GM12878 (cell line): ENCODE measurements at regions not wholly inside any gene's neighbourhood (a gene's known extent, or its start where the extent isn't known, plus 50 kb on each side); places are given as distances from the start of the nearest gene placed in this dataset.

Experiments used
- ATAC-seq: fragments of 200-7000 bp; cut with Tn5 transposase; 3 replicates; pipeline ENCODE4 v1.9.1; 2020; ENCODE audit warnings: mild to moderate bottlenecking, moderate library complexity
- BruUV-seq: library from RNA; stranded (reverse); fragments of 400-500 nt; replicated peaks from 2 replicates; lab custom pipeline; 2021; lab: Mats Ljungman, UMichigan
- CTCF ChIA-PET: fragments of 300-600 bp; sonication (Branson Sonifier 250); formaldehyde crosslinking; extraction: SDS; loops from one replicate; lab custom pipeline; 2021; ENCODE audit warnings: inconsistent platforms; lab: Yijun Ruan, JAX
- POLR2A ChIA-PET: fragments of 350-600 bp; formaldehyde crosslinking; extraction: SDS; loops from one replicate; lab custom pipeline; 2021; ENCODE audit warnings: inconsistent platforms; lab: Charles Lee
- RAD21 ChIA-PET: fragments of 300-600 bp; sonication (Branson Sonifier 250); formaldehyde crosslinking; loops from one replicate; lab custom pipeline; 2023; ENCODE audit warnings: antibody characterized with exemption; ENCODE audit not compliant: unreplicated experiment; lab: Charles Lee
- SMC1A ChIA-PET: fragments of 300-600 bp; sonication (Branson Sonifier 250); formaldehyde crosslinking; loops from one replicate; lab custom pipeline; 2023; ENCODE audit not compliant: unreplicated experiment, uncharacterized antibody; lab: Charles Lee
- DNase-seq: peaks from one replicate; pipeline ENCODE4 v3.0.0-alpha.2; 2011; ENCODE audit warnings: low read depth, low spot score
- FAIRE-seq: peaks from 3 replicates; lab custom pipeline; 2011; peaks lifted over from hg19 to GRCh38; lab: Jason Lieb, UNC
- H2AFZ ChIP-seq: 2 replicates; pipeline ENCODE4 v1.6.0; 2011; ENCODE audit warnings: low read depth, low read length, control low read depth; ENCODE audit not compliant: control insufficient read depth
- H3K27ac ChIP-seq: 2 replicates; pipeline ENCODE4 v1.5.1; 2011; ENCODE audit warnings: control low read depth; ENCODE audit not compliant: control insufficient read depth, insufficient read depth
- H3K27me3 ChIP-seq, 2 experiments: replicated peaks in 1 of 2; 2 replicates each; pipeline versions ENCODE4 v1.6.0 to v1.6.1; 2011; ENCODE audit warnings: low read length in 1 of 2; ENCODE audit not compliant: control insufficient read depth in 2 of 2, insufficient read depth in 2 of 2
- H3K36me3 ChIP-seq, 2 experiments: 2 replicates each; pipeline ENCODE4 v1.5.1; 2011; ENCODE audit warnings: low read length in 1 of 2; ENCODE audit not compliant: control insufficient read depth in 2 of 2, insufficient read depth in 2 of 2
- H3K4me1 ChIP-seq: 2 replicates; pipeline ENCODE4 v1.6.1; 2011; ENCODE audit warnings: mild to moderate bottlenecking, low read length, moderate library complexity, mixed read lengths; ENCODE audit not compliant: control insufficient read depth, insufficient read depth
- H3K4me2 ChIP-seq: 2 replicates; pipeline ENCODE4 v1.6.0; 2011; ENCODE audit warnings: control low read depth; ENCODE audit not compliant: control insufficient read depth, insufficient read depth
- H3K4me3 ChIP-seq: fragments of 200-600 bp; sonication (generic); 2 replicates; pipeline ENCODE4 v1.5.1; 2016
- H3K79me2 ChIP-seq: 2 replicates; pipeline ENCODE4 v1.6.0; 2011; ENCODE audit warnings: low read length; ENCODE audit not compliant: control insufficient read depth, insufficient read depth
- H3K9ac ChIP-seq: 2 replicates; pipeline ENCODE4 v1.8.0; 2011; ENCODE audit warnings: low read length, control low read depth, mixed read lengths; ENCODE audit not compliant: control insufficient read depth, insufficient read depth
- H3K9me3 ChIP-seq: replicated peaks from 3 replicates; pipeline ENCODE4 v1.5.1; 2011; ENCODE audit warnings: mild to moderate bottlenecking, low read length; ENCODE audit not compliant: control insufficient read depth, insufficient read depth
- H4K20me1 ChIP-seq: 2 replicates; pipeline ENCODE4 v1.6.0; 2011; ENCODE audit not compliant: control insufficient read depth, insufficient read depth
- ATF7 ChIP-seq: fragments of 450-650 bp; IDR thresholded peaks from 2 replicates; pipeline ENCODE4 v1.6.1; 2016; ENCODE audit warnings: low read depth, mild to moderate bottlenecking
- CHD2 ChIP-seq: IDR thresholded peaks from 2 replicates; pipeline ENCODE4 v1.6.1; 2011; ENCODE audit warnings: low read depth, low read length, improper control_type of control experiment, borderline replicate concordance
- FOXK2 ChIP-seq: fragments of 450-650 bp; IDR thresholded peaks from 2 replicates; pipeline ENCODE4 v1.6.1; 2017; ENCODE audit warnings: mild to moderate bottlenecking, moderate library complexity
- GATAD2B ChIP-seq: fragments of 450-650 bp; conservative IDR thresholded peaks from 2 replicates; pipeline ENCODE4 v1.6.1; 2017; ENCODE audit warnings: low read depth, mild to moderate bottlenecking, moderate library complexity
- IKZF2 ChIP-seq, 2 experiments: fragments of 450-650 bp; IDR thresholded peaks; 2 replicates each; pipeline ENCODE4 v1.6.1; 2017; ENCODE audit warnings: mild to moderate bottlenecking in 2 of 2, moderate library complexity in 2 of 2
- MTA2 ChIP-seq: fragments of 450-650 bp; IDR thresholded peaks from 2 replicates; pipeline ENCODE4 v1.6.1; 2016; ENCODE audit warnings: low read depth, mild to moderate bottlenecking, moderate library complexity
- MYC ChIP-seq: IDR thresholded peaks from 2 replicates; pipeline ENCODE4 v1.6.1; 2011; ENCODE audit warnings: mild to moderate bottlenecking, low read length, moderate library complexity, inconsistent platforms; ENCODE audit not compliant: insufficient read depth, insufficient replicate concordance, insufficient read length, severe bottlenecking
- NFXL1 ChIP-seq: fragments of 450-650 bp; IDR thresholded peaks from 2 replicates; pipeline ENCODE4 v1.6.1; 2017; ENCODE audit warnings: antibody characterized with exemption, mild to moderate bottlenecking, borderline replicate concordance
- NFYA ChIP-seq: IDR thresholded peaks from 2 replicates; pipeline ENCODE4 v1.6.1; 2011; ENCODE audit warnings: low read depth, mild to moderate bottlenecking, low read length, improper control_type of control experiment, borderline replicate concordance
- NRF1 ChIP-seq: conservative IDR thresholded peaks from 2 replicates; pipeline ENCODE4 v1.6.1; 2011; ENCODE audit warnings: mild to moderate bottlenecking, low read depth, low read length, improper control_type of control experiment
- PML ChIP-seq: IDR thresholded peaks from 2 replicates; pipeline ENCODE4 v1.6.1; 2012; ENCODE audit warnings: low read length, inconsistent platforms
- RAD51 ChIP-seq: fragments of 450-650 bp; IDR thresholded peaks from 2 replicates; pipeline ENCODE4 v1.6.1; 2016; ENCODE audit warnings: moderate library complexity, mild to moderate bottlenecking, inconsistent platforms
- RFX5 ChIP-seq: IDR thresholded peaks from 2 replicates; pipeline ENCODE4 v1.6.1; 2011; ENCODE audit warnings: low read depth, low read length, improper control_type of control experiment
- SMC3 ChIP-seq: IDR thresholded peaks from 2 replicates; pipeline ENCODE4 v1.6.1; 2011; ENCODE audit warnings: low read length, improper control_type of control experiment, borderline replicate concordance
- TCF3 ChIP-seq: IDR thresholded peaks from 2 replicates; pipeline ENCODE4 v1.6.1; 2012; ENCODE audit warnings: low read depth, mild to moderate bottlenecking, low read length, borderline replicate concordance; ENCODE audit not compliant: insufficient read depth
- YBX1 ChIP-seq: fragments of 450-650 bp; IDR thresholded peaks from 2 replicates; pipeline ENCODE4 v1.6.1; 2016; ENCODE audit warnings: antibody characterized with exemption
- WGBS: methylation state at CpG from one replicate; pipeline ENCODE4 v1.1.6; 2016; ENCODE audit warnings: low lambda C conversion rate; ENCODE audit not compliant: insufficient replicate concordance, insufficient coverage; ENCODE audit errors: missing lambda C conversion rate; 5-methylcytosine and 5-hydroxymethylcytosine counted together
- in situ Hi-C: fragments of 300-500 bp; cut with MboI; formaldehyde crosslinking; loops from 9 replicates; pipeline ENCODE4 v1.14.3; 2018; ENCODE audit warnings: mixed read lengths
- intact Hi-C: fragments of 100-400 bp; cut with micrococcal nuclease; formaldehyde crosslinking; loops from one replicate; pipeline ENCODE4 v1.14.2; 2022; ENCODE audit not compliant: unreplicated experiment
- TF ChIP-seq, protein P1 (sequence below): IDR thresholded peaks from 2 replicates; pipeline ENCODE4 v1.6.1; 2012; ENCODE audit warnings: mild to moderate bottlenecking, low read depth, low read length
- TF ChIP-seq, protein P2 (sequence below): fragments of 450-650 bp; IDR thresholded peaks from 2 replicates; pipeline ENCODE4 v1.6.1; 2018; ENCODE audit warnings: borderline replicate concordance, mild to moderate bottlenecking; ENCODE audit not compliant: partially characterized antibody
- TF ChIP-seq, protein P3 (sequence below): fragments of 450-650 bp; IDR thresholded peaks from 2 replicates; pipeline ENCODE4 v1.6.1; 2017; ENCODE audit warnings: low read depth, mild to moderate bottlenecking, moderate library complexity

DNA sequence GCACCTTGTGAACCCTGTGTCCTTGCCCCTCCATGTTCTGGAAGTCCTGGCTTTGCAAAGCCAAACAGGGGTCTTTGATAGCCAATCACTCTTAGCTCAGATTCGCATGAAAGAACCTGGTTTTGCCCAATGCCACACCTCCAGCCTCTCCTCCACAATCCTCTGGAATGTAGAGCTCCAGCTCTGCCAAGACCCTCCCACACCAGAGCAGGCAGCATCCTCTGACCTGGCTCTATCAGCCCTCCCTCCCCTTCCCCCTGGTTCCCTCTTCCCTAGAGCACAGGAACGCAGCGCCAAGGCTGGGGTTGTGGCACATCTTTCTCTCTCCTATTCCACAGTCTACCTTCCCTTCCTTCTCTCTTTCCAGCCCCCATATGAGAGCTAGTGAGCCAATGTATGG, 133.3 kb downstream of the RPLP1 start:
- Histone ChIP-seq H3K4me3 (no peak overlapping the region), H3K9me3 (no peaks in the 10 kb centered on the region), H2AFZ (no peak overlapping the region), H3K9ac (no peak overlapping the region), H3K4me2 (no peak overlapping the region), H3K36me3 (no peaks in the 10 kb centered on the region), H3K27ac (no peak overlapping the region), H4K20me1 (no peaks in the 10 kb centered on the region), H3K79me2 (no peaks in the 10 kb centered on the region), H3K4me1 (no peaks in the 10 kb centered on the region), H3K27me3 (peaks cover 0 to 5% of the 10 kb centered on the region in 2 experiments; a peak in 2 of 4 replicates)
- BruUV-seq: no TSS peak
- TF ChIP-seq RAD51: no peak
- no peak for TF ChIP-seq CHD2
- TF ChIP-seq, protein P1, sequence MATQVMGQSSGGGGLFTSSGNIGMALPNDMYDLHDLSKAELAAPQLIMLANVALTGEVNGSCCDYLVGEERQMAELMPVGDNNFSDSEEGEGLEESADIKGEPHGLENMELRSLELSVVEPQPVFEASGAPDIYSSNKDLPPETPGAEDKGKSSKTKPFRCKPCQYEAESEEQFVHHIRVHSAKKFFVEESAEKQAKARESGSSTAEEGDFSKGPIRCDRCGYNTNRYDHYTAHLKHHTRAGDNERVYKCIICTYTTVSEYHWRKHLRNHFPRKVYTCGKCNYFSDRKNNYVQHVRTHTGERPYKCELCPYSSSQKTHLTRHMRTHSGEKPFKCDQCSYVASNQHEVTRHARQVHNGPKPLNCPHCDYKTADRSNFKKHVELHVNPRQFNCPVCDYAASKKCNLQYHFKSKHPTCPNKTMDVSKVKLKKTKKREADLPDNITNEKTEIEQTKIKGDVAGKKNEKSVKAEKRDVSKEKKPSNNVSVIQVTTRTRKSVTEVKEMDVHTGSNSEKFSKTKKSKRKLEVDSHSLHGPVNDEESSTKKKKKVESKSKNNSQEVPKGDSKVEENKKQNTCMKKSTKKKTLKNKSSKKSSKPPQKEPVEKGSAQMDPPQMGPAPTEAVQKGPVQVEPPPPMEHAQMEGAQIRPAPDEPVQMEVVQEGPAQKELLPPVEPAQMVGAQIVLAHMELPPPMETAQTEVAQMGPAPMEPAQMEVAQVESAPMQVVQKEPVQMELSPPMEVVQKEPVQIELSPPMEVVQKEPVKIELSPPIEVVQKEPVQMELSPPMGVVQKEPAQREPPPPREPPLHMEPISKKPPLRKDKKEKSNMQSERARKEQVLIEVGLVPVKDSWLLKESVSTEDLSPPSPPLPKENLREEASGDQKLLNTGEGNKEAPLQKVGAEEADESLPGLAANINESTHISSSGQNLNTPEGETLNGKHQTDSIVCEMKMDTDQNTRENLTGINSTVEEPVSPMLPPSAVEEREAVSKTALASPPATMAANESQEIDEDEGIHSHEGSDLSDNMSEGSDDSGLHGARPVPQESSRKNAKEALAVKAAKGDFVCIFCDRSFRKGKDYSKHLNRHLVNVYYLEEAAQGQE: no peak
- no peak for TF ChIP-seq TCF3
- no peak for TF ChIP-seq FOXK2
- TF ChIP-seq NRF1: no peak
- TF ChIP-seq ATF7: no peak
- no peak for TF ChIP-seq IKZF2 (IDR thresholded peaks at IDR 0.05)
- TF ChIP-seq PML: no peak
- TF ChIP-seq RFX5: no peak
- TF ChIP-seq GATAD2B: no peak
- TF ChIP-seq, protein P2, sequence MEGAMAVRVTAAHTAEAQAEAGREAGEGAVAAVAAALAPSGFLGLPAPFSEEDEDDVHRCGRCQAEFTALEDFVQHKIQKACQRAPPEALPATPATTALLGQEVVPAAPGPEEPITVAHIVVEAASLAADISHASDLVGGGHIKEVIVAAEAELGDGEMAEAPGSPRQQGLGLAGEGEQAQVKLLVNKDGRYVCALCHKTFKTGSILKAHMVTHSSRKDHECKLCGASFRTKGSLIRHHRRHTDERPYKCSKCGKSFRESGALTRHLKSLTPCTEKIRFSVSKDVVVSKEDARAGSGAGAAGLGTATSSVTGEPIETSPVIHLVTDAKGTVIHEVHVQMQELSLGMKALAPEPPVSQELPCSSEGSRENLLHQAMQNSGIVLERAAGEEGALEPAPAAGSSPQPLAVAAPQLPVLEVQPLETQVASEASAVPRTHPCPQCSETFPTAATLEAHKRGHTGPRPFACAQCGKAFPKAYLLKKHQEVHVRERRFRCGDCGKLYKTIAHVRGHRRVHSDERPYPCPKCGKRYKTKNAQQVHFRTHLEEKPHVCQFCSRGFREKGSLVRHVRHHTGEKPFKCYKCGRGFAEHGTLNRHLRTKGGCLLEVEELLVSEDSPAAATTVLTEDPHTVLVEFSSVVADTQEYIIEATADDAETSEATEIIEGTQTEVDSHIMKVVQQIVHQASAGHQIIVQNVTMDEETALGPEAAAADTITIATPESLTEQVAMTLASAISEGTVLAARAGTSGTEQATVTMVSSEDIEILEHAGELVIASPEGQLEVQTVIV: no peak
- TF ChIP-seq MYC: no peak
- no peak for TF ChIP-seq NFXL1
- TF ChIP-seq NFYA: no peak
- TF ChIP-seq, protein P3, sequence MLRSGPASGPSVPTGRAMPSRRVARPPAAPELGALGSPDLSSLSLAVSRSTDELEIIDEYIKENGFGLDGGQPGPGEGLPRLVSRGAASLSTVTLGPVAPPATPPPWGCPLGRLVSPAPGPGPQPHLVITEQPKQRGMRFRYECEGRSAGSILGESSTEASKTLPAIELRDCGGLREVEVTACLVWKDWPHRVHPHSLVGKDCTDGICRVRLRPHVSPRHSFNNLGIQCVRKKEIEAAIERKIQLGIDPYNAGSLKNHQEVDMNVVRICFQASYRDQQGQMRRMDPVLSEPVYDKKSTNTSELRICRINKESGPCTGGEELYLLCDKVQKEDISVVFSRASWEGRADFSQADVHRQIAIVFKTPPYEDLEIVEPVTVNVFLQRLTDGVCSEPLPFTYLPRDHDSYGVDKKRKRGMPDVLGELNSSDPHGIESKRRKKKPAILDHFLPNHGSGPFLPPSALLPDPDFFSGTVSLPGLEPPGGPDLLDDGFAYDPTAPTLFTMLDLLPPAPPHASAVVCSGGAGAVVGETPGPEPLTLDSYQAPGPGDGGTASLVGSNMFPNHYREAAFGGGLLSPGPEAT: no peak
- TF ChIP-seq YBX1: no peak
- no peak for TF ChIP-seq MTA2
- no peak for TF ChIP-seq SMC3
- ATAC-seq (no peak), DNase-seq (no peak), FAIRE-seq (no peak)
- in situ Hi-C loops: no loop called here
- 63% methylated on average over 3 of the region's 3 CpGs for WGBS
- ChIA-PET RAD21 (no interaction called here), POLR2A (no interaction called here), SMC1A (no interaction called here), CTCF (interaction anchor here (0.9 kb wide), 1 partner anchor 684 kb away, joined by 3 read pairs; no protein-coding TSS in a partner anchor)
- intact Hi-C loops: no loop called here
